GM12801 (cell line): ENCODE measurements at regions not wholly inside any gene's neighbourhood (a gene's known extent, or its start where the extent isn't known, plus 50 kb on each side); places are given as distances from the start of the nearest gene placed in this dataset.

Experiments used
- CTCF ChIP-seq: IDR thresholded peaks from one replicate; pipeline ENCODE4 v1.5.1; 2011; ENCODE audit warnings: control low read depth; ENCODE audit not compliant: insufficient read length; ENCODE audit errors: extremely low read depth

GRCh38 chr1:101474039-101474665 is 237.3 kb downstream of the S1PR1 start:
- no peak for TF ChIP-seq CTCF

- TF ChIP-seq CTCF = no peak
Measured at GRCh38 chr1:101476541-101476940, 239.7 kb downstream of the S1PR1 start.

- TF ChIP-seq CTCF = no peak
Measured at GRCh38 chr1:101479945-101480344, 243.1 kb downstream of the S1PR1 start.

DNA sequence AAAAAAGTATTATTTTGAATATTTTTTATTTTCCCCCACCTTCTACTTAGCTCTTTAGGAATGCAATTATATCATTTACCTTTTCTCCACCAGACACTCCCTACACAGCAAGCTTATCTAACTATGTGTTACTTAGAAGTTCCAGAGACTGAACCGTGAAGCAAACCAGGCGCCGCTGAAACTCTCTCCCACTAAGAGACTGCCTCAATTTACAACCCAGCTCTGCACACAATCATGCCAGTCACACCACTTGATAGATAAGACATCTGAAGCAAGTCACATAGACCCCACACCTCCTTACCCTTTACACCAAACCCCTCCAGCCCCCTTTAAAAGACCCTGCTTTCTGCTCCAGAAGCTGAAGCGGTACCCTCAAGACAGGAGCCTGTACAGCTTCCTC is 245.5 kb downstream of the S1PR1 start:
- TF ChIP-seq CTCF = no peak

DNA sequence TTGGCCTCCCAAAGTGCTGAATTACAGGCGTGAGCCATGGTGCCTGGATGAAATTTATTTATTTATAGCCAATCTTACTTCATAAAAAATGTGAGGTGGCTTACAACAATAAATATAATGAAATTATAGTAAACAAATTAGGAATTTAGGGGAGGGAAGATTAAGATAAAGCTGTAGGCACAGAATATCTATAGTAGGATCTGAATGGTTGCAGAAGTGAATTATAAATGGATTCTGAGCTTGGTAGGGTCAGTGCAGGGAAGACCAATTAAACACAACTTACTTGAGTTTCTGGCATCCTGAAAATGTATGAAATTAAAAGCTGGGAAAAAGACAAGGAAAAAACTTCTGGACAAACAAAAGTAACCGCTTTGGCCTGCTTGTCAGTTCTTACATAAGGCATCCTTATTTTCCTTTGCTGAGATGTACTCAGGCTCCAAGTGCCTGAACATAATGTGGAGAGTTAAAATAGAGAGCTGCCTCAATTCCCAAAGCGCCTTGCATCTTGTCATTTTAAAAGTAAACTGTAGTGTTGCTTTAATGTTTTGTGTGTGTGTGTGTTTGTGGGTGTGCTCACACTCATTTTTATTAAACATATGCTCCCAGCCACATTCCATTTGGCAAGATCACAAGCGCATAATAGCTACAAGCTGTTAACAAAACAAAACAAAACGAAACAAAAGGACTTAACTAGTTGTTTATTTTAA is 247.3 kb downstream of the S1PR1 start:
- no peak for TF ChIP-seq CTCF

DNA sequence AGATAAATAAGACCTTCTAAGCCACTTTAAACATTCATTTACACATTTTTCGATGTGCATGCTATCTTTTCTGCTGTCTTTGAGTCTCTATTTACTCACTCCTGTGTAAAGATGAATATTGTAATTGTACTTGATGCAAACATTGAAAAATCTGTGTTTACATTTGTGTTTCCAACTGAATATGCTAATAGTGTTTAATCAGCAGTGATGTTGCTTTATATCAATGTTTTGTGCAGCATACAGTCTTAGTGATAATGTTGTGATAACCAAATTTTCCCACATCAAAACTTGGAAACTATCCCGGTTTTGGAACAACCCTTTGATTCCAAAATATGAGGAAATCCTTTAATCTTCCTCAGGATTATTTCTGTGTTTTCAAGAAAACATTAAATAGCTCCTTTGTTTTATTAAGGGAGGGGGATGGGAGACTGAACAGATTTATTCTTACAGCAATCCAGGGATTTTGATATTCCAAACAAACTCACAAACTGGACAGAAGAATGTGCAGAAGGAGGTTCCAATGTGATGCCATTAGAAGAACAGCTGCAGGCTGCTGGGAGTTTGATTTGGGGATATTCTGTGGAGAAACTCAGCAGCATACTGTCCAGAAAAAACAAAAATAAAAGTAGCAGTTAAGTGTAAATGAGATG is 248.0 kb downstream of the S1PR1 start:
- TF ChIP-seq CTCF = no peak

DNA sequence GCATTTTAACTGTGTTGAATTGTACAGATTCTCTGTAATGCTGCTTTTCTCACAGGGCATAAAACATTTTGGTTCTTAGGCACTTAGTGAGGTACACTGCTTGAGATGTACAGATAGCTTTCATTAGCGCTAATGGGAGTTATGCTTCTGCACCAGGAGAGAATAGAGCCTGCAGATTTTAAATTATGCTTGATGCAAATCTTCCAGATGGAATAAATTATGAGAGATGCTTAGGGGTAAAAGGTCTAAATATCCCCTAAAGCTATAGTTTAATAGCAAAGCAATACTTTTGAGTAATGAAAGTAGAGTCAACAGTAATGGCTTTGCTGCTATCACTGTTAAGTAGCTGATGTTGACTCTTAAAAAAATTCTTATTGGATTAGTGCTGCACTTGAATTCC is 248.9 kb downstream of the S1PR1 start:
- no peak for TF ChIP-seq CTCF
